ENCODE measurements at regions not wholly inside any gene's neighbourhood (a gene's known extent, or its start where the extent isn't known, plus 50 kb on each side); places are given as distances from the start of the nearest gene placed in this dataset.

- H3K4me1 ChIP-seq = no peaks in the 10 kb centered on the region
- WGBS, 2 donors (ENCODE audit: low coverage in 1 of 2) = 65 to 77% methylated on average over 4 to 5 of the region's 5 CpGs
Observed at GRCh38 chr19:34017601-34018000, 154.7 kb upstream of the LSM14A start.

GRCh38 chr19:34018546-34018945, 153.8 kb upstream of the LSM14A start:
- TF ChIP-seq POLR2A (IDR thresholded peaks at IDR 0.05) (no peak), POLR2AphosphoS5 (IDR thresholded peaks at IDR 0.05) (no peak), EP300 (IDR thresholded peaks at IDR 0.05) (no peak)
- TF ChIP-seq, protein P1, sequence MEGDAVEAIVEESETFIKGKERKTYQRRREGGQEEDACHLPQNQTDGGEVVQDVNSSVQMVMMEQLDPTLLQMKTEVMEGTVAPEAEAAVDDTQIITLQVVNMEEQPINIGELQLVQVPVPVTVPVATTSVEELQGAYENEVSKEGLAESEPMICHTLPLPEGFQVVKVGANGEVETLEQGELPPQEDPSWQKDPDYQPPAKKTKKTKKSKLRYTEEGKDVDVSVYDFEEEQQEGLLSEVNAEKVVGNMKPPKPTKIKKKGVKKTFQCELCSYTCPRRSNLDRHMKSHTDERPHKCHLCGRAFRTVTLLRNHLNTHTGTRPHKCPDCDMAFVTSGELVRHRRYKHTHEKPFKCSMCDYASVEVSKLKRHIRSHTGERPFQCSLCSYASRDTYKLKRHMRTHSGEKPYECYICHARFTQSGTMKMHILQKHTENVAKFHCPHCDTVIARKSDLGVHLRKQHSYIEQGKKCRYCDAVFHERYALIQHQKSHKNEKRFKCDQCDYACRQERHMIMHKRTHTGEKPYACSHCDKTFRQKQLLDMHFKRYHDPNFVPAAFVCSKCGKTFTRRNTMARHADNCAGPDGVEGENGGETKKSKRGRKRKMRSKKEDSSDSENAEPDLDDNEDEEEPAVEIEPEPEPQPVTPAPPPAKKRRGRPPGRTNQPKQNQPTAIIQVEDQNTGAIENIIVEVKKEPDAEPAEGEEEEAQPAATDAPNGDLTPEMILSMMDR (IDR thresholded peaks at IDR 0.05) = no peak
- WGBS, 2 donors (ENCODE audit: low coverage in 1 of 2) = 50 to 67% methylated on average over 1 of the region's 1 CpG
- ATAC-seq = no peak
- Histone ChIP-seq H3K9me3 (peaks cover 0 to 27% (median 0%) of the 10 kb centered on the region in 3 donors), H3K27me3 (peaks cover 68% of the 10 kb centered on the region), H3K4me3 (no peak overlapping the region), H3K27ac (no peak overlapping the region), H3K4me1 (no peaks in the 10 kb centered on the region), H3K36me3 (no peaks in the 10 kb centered on the region)

More at GRCh38 chr19:34017601-34018000, 154.7 kb upstream of the LSM14A start:
- peaks cover 0 to 18% (median 0%) of the 10 kb centered on the region in 3 donors for H3K9me3 ChIP-seq
- ATAC-seq = no peak
- H3K36me3 ChIP-seq = no peaks in the 10 kb centered on the region
- no peak overlapping the region for H3K27ac ChIP-seq
- H3K4me3 ChIP-seq = no peak overlapping the region
- TF ChIP-seq POLR2AphosphoS5 (IDR thresholded peaks at IDR 0.05) (no peak), EP300 (IDR thresholded peaks at IDR 0.05) (no peak), POLR2A (IDR thresholded peaks at IDR 0.05) (no peak)
- TF ChIP-seq, protein P1 (IDR thresholded peaks at IDR 0.05) = no peak
- H3K27me3 ChIP-seq = peaks cover 64% of the 10 kb centered on the region

- TF ChIP-seq POLR2AphosphoS5 (IDR thresholded peaks at IDR 0.05) = no peak
- TF ChIP-seq POLR2A (IDR thresholded peaks at IDR 0.05) = no peak
- TF ChIP-seq, protein P1 (IDR thresholded peaks at IDR 0.05) = no peak
- no peak for TF ChIP-seq EP300 (IDR thresholded peaks at IDR 0.05)
- H3K4me1 ChIP-seq = no peaks in the 10 kb centered on the region
- WGBS, 2 donors (ENCODE audit: low coverage in 1 of 2) = 82 to 100% methylated on average over 1 to 5 of the region's 5 CpGs
- H3K27me3 ChIP-seq = peaks cover 36% of the 10 kb centered on the region
- no peak overlapping the region for H3K4me3 ChIP-seq
- H3K9me3 ChIP-seq = peaks cover 0 to 31% (median 0%) of the 10 kb centered on the region in 3 donors
- H3K36me3 ChIP-seq = no peaks in the 10 kb centered on the region
- no peak for ATAC-seq
- no peak overlapping the region for H3K27ac ChIP-seq
Observed at GRCh38 chr19:34023381-34023780, 148.9 kb upstream of the LSM14A start.

DNA sequence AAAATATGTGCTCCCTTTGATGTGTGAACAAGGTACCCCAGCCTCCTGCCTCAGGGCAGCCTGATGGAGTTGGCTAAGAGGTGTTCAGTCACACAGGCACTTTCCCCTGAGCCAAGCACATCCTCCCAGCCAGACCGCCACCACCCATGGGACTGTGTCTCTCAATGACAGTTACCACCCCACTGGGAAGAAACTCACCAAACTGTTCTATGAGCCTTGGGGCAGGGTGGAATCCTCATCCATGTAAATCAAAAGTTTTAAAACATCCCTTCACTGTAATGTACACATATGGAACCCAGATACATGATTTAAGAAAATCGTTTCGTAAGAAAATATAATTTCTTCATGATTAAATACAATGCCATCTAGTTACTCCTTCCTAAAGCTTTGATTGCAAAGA, 138.4 kb upstream of the LSM14A start:
- Histone ChIP-seq H3K36me3 (no peaks in the 10 kb centered on the region), H3K9me3 (no peaks in the 10 kb centered on the region), H3K27ac (no peak overlapping the region), H3K27me3 (peaks cover 21% of the 10 kb centered on the region), H3K4me3 (no peak overlapping the region), H3K4me1 (no peaks in the 10 kb centered on the region)
- TF ChIP-seq, protein P1 (IDR thresholded peaks at IDR 0.05) = no peak
- TF ChIP-seq POLR2AphosphoS5 (IDR thresholded peaks at IDR 0.05) (no peak), EP300 (IDR thresholded peaks at IDR 0.05) (no peak), POLR2A (IDR thresholded peaks at IDR 0.05) (no peak)
- 68 to 83% methylated on average over 2 of the region's 3 CpGs for WGBS, 2 donors (ENCODE audit: low coverage in 1 of 2)
- no peak for ATAC-seq

DNA sequence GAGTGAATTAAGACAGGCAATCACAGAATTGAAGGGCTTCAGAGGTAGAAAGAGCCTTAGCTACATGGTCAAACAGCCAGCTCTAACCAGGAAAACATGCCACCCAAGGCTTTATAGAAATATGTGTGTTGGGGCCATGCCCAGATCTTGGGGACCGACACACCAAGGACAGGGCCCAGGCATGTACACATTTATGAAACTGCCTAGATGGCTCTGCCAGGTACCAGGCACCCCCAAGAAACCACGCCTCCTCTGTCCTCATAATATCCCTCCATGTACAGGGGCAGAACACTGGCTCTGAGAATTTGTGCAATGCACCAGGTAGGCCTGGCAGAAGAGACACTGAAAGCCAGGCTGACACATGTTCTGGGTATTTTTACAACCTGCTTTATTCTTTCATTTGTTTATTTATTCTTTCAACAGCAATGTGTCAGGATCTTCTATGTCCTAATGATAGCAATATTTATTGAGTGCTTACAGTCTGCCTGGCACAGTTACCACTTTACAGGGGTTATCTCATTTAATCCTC, 137.9 kb upstream of the LSM14A start:
- no peak for ATAC-seq
- 86 to 100% methylated on average over 1 to 2 of the region's 2 CpGs for WGBS, 2 donors (ENCODE audit: low coverage in 1 of 2)
- Histone ChIP-seq H3K27ac (no peak overlapping the region), H3K9me3 (no peaks in the 10 kb centered on the region), H3K4me3 (no peak overlapping the region), H3K27me3 (peaks cover 21% of the 10 kb centered on the region), H3K4me1 (no peaks in the 10 kb centered on the region), H3K36me3 (no peaks in the 10 kb centered on the region)
- TF ChIP-seq, protein P1 (IDR thresholded peaks at IDR 0.05) = no peak
- no peak for TF ChIP-seq POLR2A (IDR thresholded peaks at IDR 0.05)
- no peak for TF ChIP-seq EP300 (IDR thresholded peaks at IDR 0.05)
- no peak for TF ChIP-seq POLR2AphosphoS5 (IDR thresholded peaks at IDR 0.05)

All from gastroesophageal sphincter (tissue), 4 donors.